ENCODE measurements at regions not wholly inside any gene's neighbourhood (a gene's known extent, or its start where the extent isn't known, plus 50 kb on each side); places are given as distances from the start of the nearest gene placed in this dataset.

DNA sequence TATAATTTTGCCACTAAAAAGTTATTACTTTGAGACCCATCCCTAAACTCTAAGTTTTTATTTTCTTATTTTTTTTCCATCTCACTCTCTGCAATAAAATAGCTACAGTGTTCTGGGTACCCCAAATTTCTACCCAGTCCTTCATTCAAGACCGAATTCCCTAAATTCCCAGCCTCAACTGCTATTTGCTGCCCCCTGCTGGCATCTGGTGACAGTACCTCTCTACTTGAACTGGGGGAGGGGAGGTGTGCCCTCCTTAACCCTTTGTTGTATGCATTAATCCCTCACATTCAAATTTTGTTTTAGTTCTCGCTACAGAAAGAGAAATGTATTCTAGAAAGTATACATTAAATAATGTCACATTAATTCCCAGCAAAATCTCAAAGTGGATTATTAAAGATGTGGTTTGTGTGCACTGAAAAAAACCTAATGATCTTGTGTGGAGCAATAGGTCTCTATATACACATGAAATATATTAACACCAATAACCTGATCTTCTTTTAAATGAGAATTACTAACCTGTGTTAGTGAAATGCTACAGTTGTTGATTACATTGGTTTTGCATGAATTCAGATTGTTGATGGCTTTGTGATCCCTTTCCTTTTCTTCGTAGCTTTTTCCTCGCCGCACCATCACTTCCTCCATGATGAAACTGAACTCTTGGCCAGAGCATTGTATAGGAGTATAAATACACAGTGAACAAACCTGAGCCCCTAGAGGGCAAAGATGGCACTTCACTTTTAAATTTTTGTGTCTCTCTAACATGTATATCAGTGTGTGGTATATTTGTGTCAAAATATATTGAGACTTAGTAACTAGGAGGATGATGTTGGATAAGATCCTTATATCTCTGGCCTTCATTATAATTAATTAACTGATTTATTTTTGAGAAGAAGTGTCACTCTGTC lies 590.0 kb downstream of the METTL15 start:
- ATAC-seq, result peak; percentile 42; the same call in 2 of the 3 replicates
- TF ChIP-seq PPARA (CRISPR knock-in tag; IDR thresholded peaks at IDR 0.05; ENCODE audit: borderline replicate concordance), result no peak
- no peak for TF ChIP-seq BACH2 (CRISPR knock-in tag; IDR thresholded peaks at IDR 0.05; ENCODE audit: borderline replicate concordance)
- TF ChIP-seq ZC3H10 (CRISPR knock-in tag; IDR thresholded peaks at IDR 0.05), result no peak
- no peak for TF ChIP-seq ESRRG (CRISPR knock-in tag; IDR thresholded peaks at IDR 0.05)
- no peak for TF ChIP-seq SNAI2 (CRISPR knock-in tag; IDR thresholded peaks at IDR 0.05)
- no peak for TF ChIP-seq CREB5 (CRISPR knock-in tag; IDR thresholded peaks at IDR 0.05; ENCODE audit: low read depth)

GRCh38 chr11:28696591-28696990 lies 588.4 kb downstream of the METTL15 start:
- no peak for ATAC-seq
- TF ChIP-seq TOX (CRISPR knock-in tag; IDR thresholded peaks at IDR 0.05; ENCODE audit: borderline replicate concordance) (no peak), ZC3H10 (CRISPR knock-in tag; IDR thresholded peaks at IDR 0.05) (no peak), OSR1 (CRISPR knock-in tag; IDR thresholded peaks at IDR 0.05) (no peak), ZFP3 (CRISPR knock-in tag; IDR thresholded peaks at IDR 0.05) (no peak), SNAI2 (CRISPR knock-in tag; IDR thresholded peaks at IDR 0.05) (no peak), ZNF565 (CRISPR knock-in tag; conservative IDR thresholded peaks at IDR 0.05; ENCODE audit: low read depth) (no peak), ESRRG (CRISPR knock-in tag; IDR thresholded peaks at IDR 0.05) (no peak), TCF4 (CRISPR knock-in tag; IDR thresholded peaks at IDR 0.05; ENCODE audit: borderline replicate concordance) (no peak)
- TF ChIP-seq, protein P1, sequence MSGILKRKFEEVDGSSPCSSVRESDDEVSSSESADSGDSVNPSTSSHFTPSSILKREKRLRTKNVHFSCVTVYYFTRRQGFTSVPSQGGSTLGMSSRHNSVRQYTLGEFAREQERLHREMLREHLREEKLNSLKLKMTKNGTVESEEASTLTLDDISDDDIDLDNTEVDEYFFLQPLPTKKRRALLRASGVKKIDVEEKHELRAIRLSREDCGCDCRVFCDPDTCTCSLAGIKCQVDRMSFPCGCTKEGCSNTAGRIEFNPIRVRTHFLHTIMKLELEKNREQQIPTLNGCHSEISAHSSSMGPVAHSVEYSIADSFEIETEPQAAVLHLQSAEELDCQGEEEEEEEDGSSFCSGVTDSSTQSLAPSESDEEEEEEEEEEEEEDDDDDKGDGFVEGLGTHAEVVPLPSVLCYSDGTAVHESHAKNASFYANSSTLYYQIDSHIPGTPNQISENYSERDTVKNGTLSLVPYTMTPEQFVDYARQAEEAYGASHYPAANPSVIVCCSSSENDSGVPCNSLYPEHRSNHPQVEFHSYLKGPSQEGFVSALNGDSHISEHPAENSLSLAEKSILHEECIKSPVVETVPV (CRISPR knock-in tag; IDR thresholded peaks at IDR 0.05), result no peak

DNA sequence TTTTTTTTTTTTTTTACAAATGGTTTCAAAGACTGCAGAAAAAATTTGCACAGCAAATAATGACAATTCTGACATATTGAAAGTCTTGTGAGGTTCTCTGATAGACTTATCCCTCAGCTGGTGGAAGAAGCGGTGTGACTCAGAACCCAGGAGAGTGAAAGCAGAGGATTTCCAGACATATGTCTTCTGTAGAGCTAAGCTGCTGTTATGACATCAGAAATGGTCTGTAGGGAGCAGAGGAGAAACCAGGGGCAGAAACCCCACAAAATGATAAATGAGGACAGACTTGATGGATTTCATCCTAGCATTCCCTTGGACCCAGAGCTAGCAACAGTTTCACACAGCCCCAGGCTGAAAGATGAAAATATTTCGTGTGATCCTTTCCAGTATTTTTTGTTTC lies 582.6 kb downstream of the METTL15 start:
- TF ChIP-seq ARNTL (CRISPR knock-in tag; IDR thresholded peaks at IDR 0.05; ENCODE audit: borderline replicate concordance, low read depth) (no peak), GLIS3 (CRISPR knock-in tag; IDR thresholded peaks at IDR 0.05) (no peak)

DNA sequence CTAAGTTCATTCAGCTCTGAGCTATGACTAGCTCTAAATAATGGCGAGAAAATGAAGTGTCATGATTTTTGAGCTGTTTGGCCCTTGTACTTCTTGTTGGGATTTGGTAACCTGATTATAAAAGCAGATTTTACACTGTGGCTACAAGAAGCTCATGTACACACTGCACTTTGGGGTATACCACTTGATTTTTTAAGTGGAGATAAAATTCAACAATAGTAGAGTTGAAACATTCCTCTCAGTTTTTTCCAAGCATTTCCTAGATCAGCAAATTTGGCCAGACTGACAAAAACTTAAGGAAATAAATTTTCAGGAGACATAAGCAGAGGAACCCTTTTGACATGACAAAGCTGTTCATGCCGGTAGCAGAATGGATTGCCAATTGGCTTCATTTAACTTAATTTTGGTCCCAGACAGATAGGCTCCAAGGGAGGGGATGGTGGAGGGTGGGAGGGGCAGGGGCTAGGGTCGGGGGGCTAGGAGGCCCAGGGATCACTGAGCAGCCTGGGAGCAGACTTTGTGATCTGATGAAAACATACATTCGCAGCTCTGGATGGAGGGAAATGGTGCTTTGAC lies 575.9 kb downstream of the METTL15 start:
- TF ChIP-seq, protein P1 (CRISPR knock-in tag; IDR thresholded peaks at IDR 0.05), result no peak
- TF ChIP-seq RARB (CRISPR knock-in tag; IDR thresholded peaks at IDR 0.05) (no peak), CREB5 (CRISPR knock-in tag; IDR thresholded peaks at IDR 0.05; ENCODE audit: low read depth) (no peak), SNAI2 (CRISPR knock-in tag; IDR thresholded peaks at IDR 0.05) (no peak), BACH2 (CRISPR knock-in tag; IDR thresholded peaks at IDR 0.05; ENCODE audit: borderline replicate concordance) (no peak), CSDC2 (CRISPR knock-in tag; IDR thresholded peaks at IDR 0.05) (no peak), POU6F1 (CRISPR knock-in tag; IDR thresholded peaks at IDR 0.05; ENCODE audit: borderline replicate concordance, low read depth) (no peak), ZFP30 (CRISPR knock-in tag; IDR thresholded peaks at IDR 0.05) (no peak), OSR1 (CRISPR knock-in tag; IDR thresholded peaks at IDR 0.05) (no peak), ARNTL (CRISPR knock-in tag; IDR thresholded peaks at IDR 0.05; ENCODE audit: borderline replicate concordance, low read depth) (no peak), ZNF565 (CRISPR knock-in tag; conservative IDR thresholded peaks at IDR 0.05; ENCODE audit: low read depth) (no peak)

More for the DNA sequence above, 582.6 kb downstream of the METTL15 start:
- ATAC-seq, result peak; percentile 55; the same call in 1 of the 3 replicates

More for the DNA sequence above, 575.9 kb downstream of the METTL15 start:
- no peak for ATAC-seq
